HEK293T (cell line): ENCODE measurements at regions not wholly inside any gene's neighbourhood (a gene's known extent, or its start where the extent isn't known, plus 50 kb on each side); places are given as distances from the start of the nearest gene placed in this dataset.

Experiments
- CTCF ChIA-PET: fragments of 350-600 bp; formaldehyde crosslinking; extraction: SDS; loops from one replicate; lab custom pipeline; 2021; ENCODE audit warnings: antibody characterized with exemption, inconsistent platforms; lab: Yijun Ruan, JAX
- POLR2A ChIA-PET: fragments of 350-600 bp; formaldehyde crosslinking; extraction: SDS; loops from one replicate; lab custom pipeline; 2020; ENCODE audit warnings: antibody characterized with exemption, inconsistent platforms; lab: Yijun Ruan, JAX
- DNase-seq: peaks from one replicate; pipeline ENCODE4 v3.0.0; 2012; ENCODE audit warnings: mixed read lengths; ENCODE audit errors: extremely low spot score
- ARNT ChIP-seq: fragments of 450-650 bp; IDR thresholded peaks from 2 replicates; pipeline ENCODE4 v1.6.1; 2017; ENCODE audit warnings: mild to moderate bottlenecking
- BHLHE40 ChIP-seq: fragments of 450-650 bp; IDR thresholded peaks from 2 replicates; pipeline ENCODE4 v1.6.1; 2016; ENCODE audit warnings: mild to moderate bottlenecking, moderate library complexity, borderline replicate concordance
- CTBP1 ChIP-seq: fragments of 450-650 bp; IDR thresholded peaks from 2 replicates; pipeline ENCODE4 v1.6.1; 2016; ENCODE audit warnings: borderline replicate concordance
- ELF4 ChIP-seq: fragments of 450-650 bp; IDR thresholded peaks from 2 replicates; pipeline ENCODE4 v1.6.1; 2017; ENCODE audit warnings: antibody characterized with exemption
- FOXA1 ChIP-seq: fragments of 450-650 bp; IDR thresholded peaks from 2 replicates; pipeline ENCODE4 v1.6.1; 2016; ENCODE audit warnings: mild to moderate bottlenecking
- FOXK2 ChIP-seq: fragments of 450-650 bp; IDR thresholded peaks from 2 replicates; pipeline ENCODE4 v1.6.1; 2016; ENCODE audit warnings: mild to moderate bottlenecking
- FOXM1 ChIP-seq: fragments of 450-650 bp; IDR thresholded peaks from 2 replicates; pipeline ENCODE4 v1.6.1; 2017; ENCODE audit warnings: mild to moderate bottlenecking, borderline replicate concordance
- HDGF ChIP-seq: fragments of 450-650 bp; IDR thresholded peaks from 2 replicates; pipeline ENCODE4 v1.6.1; 2017; ENCODE audit warnings: antibody characterized with exemption, borderline replicate concordance
- L3MBTL2 ChIP-seq: fragments of 450-650 bp; conservative IDR thresholded peaks from 2 replicates; pipeline ENCODE4 v1.6.1; 2016; ENCODE audit warnings: mild to moderate bottlenecking
- LEF1 ChIP-seq: fragments of 450-650 bp; IDR thresholded peaks from 2 replicates; pipeline ENCODE4 v1.6.1; 2017; ENCODE audit warnings: mild to moderate bottlenecking, borderline replicate concordance
- NFRKB ChIP-seq: fragments of 450-650 bp; IDR thresholded peaks from 2 replicates; pipeline ENCODE4 v1.6.1; 2016; ENCODE audit warnings: mild to moderate bottlenecking, moderate library complexity
- SP1 ChIP-seq: fragments of 450-650 bp; IDR thresholded peaks from 2 replicates; pipeline ENCODE4 v1.6.1; 2017
- SUZ12 ChIP-seq: fragments of 450-650 bp; IDR thresholded peaks from 2 replicates; pipeline ENCODE4 v1.6.1; 2016; ENCODE audit warnings: mild to moderate bottlenecking
- TARDBP ChIP-seq: fragments of 450-650 bp; IDR thresholded peaks from 2 replicates; pipeline ENCODE4 v1.6.1; 2016
- ZNF384 ChIP-seq: fragments of 450-650 bp; IDR thresholded peaks from 2 replicates; pipeline ENCODE4 v1.6.1; 2016
- TF ChIP-seq, protein P1 (sequence below): fragments of 450-650 bp; IDR thresholded peaks from 2 replicates; pipeline ENCODE4 v1.6.1; 2016

DNA sequence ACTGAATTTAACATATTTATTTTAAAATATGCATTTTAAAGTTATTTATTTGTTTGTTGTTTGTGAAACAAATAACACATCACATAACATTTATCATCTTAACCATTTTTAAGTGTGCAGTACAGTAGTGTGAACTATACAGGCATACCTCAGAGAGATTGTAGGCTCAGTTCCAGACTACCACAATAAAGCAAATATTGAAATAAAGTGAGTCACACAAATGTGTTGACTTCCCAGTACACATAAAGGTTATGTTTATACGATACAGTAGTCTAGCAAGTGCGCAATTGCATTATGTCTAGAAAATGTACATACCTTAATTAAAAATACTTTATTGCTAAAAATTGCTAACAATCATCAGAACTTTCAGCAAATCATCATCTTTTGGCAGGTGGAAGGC, 739.4 kb upstream of the ADGRL4 start:
- ChIA-PET POLR2A (no interaction called here), CTCF (no interaction called here)
- DNase-seq: no peak
- TF ChIP-seq CTBP1: no peak
- no peak for TF ChIP-seq SP1
- TF ChIP-seq FOXA1: no peak
- TF ChIP-seq ZNF384: no peak
- TF ChIP-seq TARDBP: no peak
- TF ChIP-seq FOXK2: no peak
- TF ChIP-seq L3MBTL2: no peak
- TF ChIP-seq BHLHE40: no peak
- TF ChIP-seq HDGF: no peak

DNA sequence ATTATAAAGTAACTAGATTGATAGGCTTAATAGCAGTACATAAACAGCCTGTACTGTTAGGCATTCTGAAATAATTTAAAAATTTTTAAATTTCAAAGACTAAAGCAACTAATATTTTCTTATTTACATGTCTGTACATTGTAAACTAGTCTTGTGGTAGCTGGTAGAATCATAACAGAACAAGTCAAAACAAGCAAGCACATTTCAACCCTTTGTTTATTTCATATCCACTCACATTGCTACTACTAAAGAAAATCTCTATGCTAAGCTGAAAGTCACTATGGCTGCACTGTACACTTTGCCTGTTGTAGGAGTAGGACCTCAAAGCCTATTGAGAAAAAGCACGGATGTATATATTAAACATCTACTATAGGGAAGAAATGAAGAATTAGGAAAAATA, 738.2 kb upstream of the ADGRL4 start:
- ChIA-PET CTCF (no interaction called here), POLR2A (no interaction called here)
- no peak for TF ChIP-seq NFRKB
- TF ChIP-seq CTBP1: no peak
- TF ChIP-seq SUZ12: no peak
- TF ChIP-seq SP1: no peak
- TF ChIP-seq, protein P1, sequence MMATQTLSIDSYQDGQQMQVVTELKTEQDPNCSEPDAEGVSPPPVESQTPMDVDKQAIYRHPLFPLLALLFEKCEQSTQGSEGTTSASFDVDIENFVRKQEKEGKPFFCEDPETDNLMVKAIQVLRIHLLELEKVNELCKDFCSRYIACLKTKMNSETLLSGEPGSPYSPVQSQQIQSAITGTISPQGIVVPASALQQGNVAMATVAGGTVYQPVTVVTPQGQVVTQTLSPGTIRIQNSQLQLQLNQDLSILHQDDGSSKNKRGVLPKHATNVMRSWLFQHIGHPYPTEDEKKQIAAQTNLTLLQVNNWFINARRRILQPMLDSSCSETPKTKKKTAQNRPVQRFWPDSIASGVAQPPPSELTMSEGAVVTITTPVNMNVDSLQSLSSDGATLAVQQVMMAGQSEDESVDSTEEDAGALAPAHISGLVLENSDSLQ: no peak
- no peak for TF ChIP-seq TARDBP
- TF ChIP-seq FOXA1: no peak
- no peak for TF ChIP-seq FOXM1
- TF ChIP-seq ELF4: no peak
- no peak for TF ChIP-seq ARNT
- no peak for TF ChIP-seq LEF1
- no peak for TF ChIP-seq FOXK2
- no peak for DNase-seq

DNA sequence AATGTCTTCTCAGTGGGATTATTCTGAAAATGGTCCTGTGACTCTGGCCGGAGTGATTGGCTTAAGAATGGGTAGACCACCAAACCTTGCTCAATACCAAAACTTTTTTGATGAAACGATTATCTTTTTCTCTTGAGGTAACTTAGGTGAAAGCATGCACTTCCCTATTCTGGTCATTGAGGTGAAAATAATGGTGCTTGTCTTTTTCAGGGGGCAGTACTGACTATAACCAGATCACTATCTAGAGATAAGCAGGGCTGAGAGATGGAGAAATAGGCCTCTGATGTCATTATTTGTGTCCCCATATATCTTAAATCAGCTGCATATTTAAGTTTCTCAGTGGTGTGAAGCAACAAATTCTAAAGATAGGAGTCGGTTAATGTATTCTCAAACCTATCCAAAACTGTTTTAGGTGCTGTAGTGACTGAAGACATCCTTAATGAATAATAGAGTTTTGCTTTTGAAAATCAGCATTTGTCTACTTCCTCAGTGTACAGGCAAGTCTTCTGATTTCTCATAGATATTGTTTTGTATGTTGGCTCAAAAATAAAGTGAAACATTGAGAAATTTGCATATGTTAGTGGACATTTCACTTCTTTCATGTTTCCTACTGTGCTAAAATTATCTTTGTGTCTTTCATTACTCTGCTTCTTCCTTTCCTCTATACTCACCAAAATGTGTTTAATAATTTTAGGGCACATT, 735.3 kb upstream of the ADGRL4 start:
- CTCF ChIA-PET: no interaction called here
- POLR2A ChIA-PET: no interaction called here
- no peak for DNase-seq
- TF ChIP-seq HDGF (no peak), ELF4 (no peak), SP1 (no peak), ARNT (no peak), FOXA1 (no peak), LEF1 (no peak), FOXK2 (no peak), BHLHE40 (no peak), CTBP1 (no peak), NFRKB (no peak), TARDBP (no peak), FOXM1 (no peak), ZNF384 (no peak), L3MBTL2 (no peak), SUZ12 (no peak)
- TF ChIP-seq, protein P1: no peak

DNA sequence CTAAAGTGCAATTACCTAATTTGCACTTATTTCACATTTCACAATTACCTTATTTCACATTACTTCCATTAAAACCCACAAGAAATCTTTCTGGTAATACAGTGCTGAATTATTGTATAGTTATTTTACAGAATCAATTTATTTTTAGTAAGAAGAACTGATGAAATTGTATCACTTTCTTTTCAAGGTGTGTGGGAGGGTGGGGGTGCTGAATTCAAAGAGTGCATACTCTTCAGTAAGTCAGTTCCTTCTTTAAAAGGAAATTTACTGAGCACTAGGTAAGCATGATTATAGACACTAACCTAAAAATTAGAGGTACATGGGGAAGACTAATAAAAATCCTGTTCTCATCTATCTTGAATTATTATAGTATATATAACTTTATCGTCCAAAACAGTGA, 731.6 kb upstream of the ADGRL4 start:
- no peak for DNase-seq
- POLR2A ChIA-PET: no interaction called here
- TF ChIP-seq L3MBTL2 (no peak), FOXK2 (no peak), CTBP1 (no peak), TARDBP (no peak), NFRKB (no peak), FOXA1 (no peak), ELF4 (no peak), SP1 (no peak), ZNF384 (no peak), LEF1 (no peak), BHLHE40 (no peak), SUZ12 (no peak), ARNT (no peak), HDGF (no peak), FOXM1 (no peak)
- TF ChIP-seq, protein P1: no peak
- CTCF ChIA-PET: no interaction called here

DNA sequence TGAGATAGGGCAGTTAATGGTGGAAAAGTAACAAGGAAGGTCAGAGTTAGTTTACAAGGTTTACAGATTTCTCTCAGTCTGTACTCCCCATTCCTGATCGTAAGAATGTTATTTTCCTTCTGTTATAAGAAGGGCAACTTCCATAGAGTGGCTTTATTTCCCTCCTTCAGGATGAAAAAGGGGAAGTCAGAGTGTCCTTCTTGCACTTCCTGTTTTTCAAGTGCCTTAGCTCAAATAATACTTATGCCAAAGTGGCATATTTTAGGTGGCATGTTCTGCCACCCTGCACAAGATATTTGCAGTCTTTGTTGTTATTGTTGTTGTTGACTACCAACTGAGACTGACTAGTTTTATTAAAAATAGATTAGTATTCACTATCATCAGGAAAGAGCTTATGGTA, 730.7 kb upstream of the ADGRL4 start:
- DNase-seq: no peak
- ChIA-PET POLR2A (no interaction called here), CTCF (no interaction called here)
- TF ChIP-seq ZNF384: no peak

DNA sequence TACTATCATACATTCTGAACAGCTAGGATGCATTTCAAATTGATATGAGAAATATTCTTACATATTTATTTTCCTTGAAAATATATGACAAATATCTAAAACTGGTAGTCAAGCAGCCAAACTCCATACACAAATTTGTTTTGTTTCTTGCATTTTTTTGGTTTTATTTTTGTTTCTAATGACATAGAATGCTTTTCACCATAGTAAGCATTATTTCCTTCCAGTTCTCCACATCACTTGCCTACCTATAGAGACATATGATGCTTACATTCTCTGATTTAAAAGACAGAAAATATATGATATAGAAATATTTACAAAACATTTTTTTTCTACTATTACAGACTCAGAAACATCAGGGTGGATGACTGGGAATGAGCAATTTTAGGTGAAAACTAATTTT, 726.4 kb upstream of the ADGRL4 start:
- ChIA-PET CTCF (no interaction called here), POLR2A (no interaction called here)
- TF ChIP-seq BHLHE40: no peak
- no peak for TF ChIP-seq ARNT
- no peak for TF ChIP-seq NFRKB
- no peak for TF ChIP-seq FOXK2
- no peak for TF ChIP-seq CTBP1
- no peak for TF ChIP-seq LEF1
- TF ChIP-seq L3MBTL2: no peak
- TF ChIP-seq, protein P1: no peak
- TF ChIP-seq FOXA1: no peak
- no peak for TF ChIP-seq HDGF
- TF ChIP-seq ELF4: no peak
- TF ChIP-seq SP1: no peak
- no peak for TF ChIP-seq ZNF384
- TF ChIP-seq FOXM1: no peak
- TF ChIP-seq TARDBP: no peak
- no peak for TF ChIP-seq SUZ12
- DNase-seq: no peak
